H1 (cell line): ENCODE measurements at regions not wholly inside any gene's neighbourhood (a gene's known extent, or its start where the extent isn't known, plus 50 kb on each side); places are given as distances from the start of the nearest gene placed in this dataset.

Source experiments
- CTCF ChIA-PET: fragments of 300-600 bp; sonication (Branson Sonifier 250); formaldehyde crosslinking; loops from one replicate; lab custom pipeline; 2021; ENCODE audit not compliant: partially characterized antibody; lab: Charles Lee
- POLR2A ChIA-PET: fragments of 300-600 bp; sonication (Branson Sonifier 250); formaldehyde crosslinking; loops from one replicate; lab custom pipeline; 2021; ENCODE audit warnings: inconsistent platforms; ENCODE audit not compliant: partially characterized antibody; lab: Charles Lee
- DNase-seq, 2 experiments: peaks; one replicate each; pipeline versions ENCODE4 v3.0.0 to v3.0.0-alpha.2; 2010 to 2022; ENCODE audit warnings: low spot score in 2 of 2, low read depth in 1 of 2, mixed read lengths in 1 of 2
- FAIRE-seq: peaks from 2 replicates; lab custom pipeline; 2011; peaks lifted over from hg19 to GRCh38; lab: Jason Lieb, UNC
- H2AFZ ChIP-seq: 2 replicates; pipeline ENCODE4 v1.8.1; 2012; ENCODE audit warnings: low read length, inconsistent platforms
- H2AK5ac ChIP-seq: 2 replicates; pipeline ENCODE4 v1.6.1; 2013; ENCODE audit warnings: low read depth, low read length
- H2BK120ac ChIP-seq: replicated peaks from 2 replicates; pipeline ENCODE3; 2013; ENCODE audit warnings: low read depth, low read length, inconsistent platforms
- H2BK12ac ChIP-seq: 2 replicates; pipeline ENCODE4 v1.6.1; 2013; ENCODE audit warnings: low read depth, low read length
- H2BK15ac ChIP-seq: 2 replicates; pipeline ENCODE4 v1.6.1; 2013; ENCODE audit warnings: low read length
- H2BK20ac ChIP-seq: 2 replicates; pipeline ENCODE4 v1.6.1; 2013; ENCODE audit warnings: low read length
- H2BK5ac ChIP-seq: 2 replicates; pipeline ENCODE4 v1.6.1; 2013; ENCODE audit warnings: low read depth, low read length
- H3K14ac ChIP-seq: 2 replicates; pipeline ENCODE4 v1.6.1; 2013; ENCODE audit warnings: inconsistent platforms; ENCODE audit not compliant: insufficient read length
- H3K18ac ChIP-seq: 2 replicates; pipeline ENCODE4 v1.6.1; 2013; ENCODE audit warnings: low read length; ENCODE audit errors: extremely low read depth
- H3K23ac ChIP-seq: 2 replicates; pipeline ENCODE4 v1.6.1; 2013; ENCODE audit warnings: inconsistent platforms; ENCODE audit not compliant: insufficient read length
- H3K23me2 ChIP-seq: 2 replicates; pipeline ENCODE4 v1.6.1; 2013; ENCODE audit warnings: low read depth, low read length
- H3K27ac ChIP-seq: 2 replicates; pipeline ENCODE4 v1.6.1; 2011; ENCODE audit warnings: low read depth, low read length, inconsistent platforms
- H3K27me3 ChIP-seq, 4 experiments: replicated peaks in 1 of 4; 1 replicate in 1 of 4; 2 replicates in 3 of 4; pipeline versions ENCODE4 v1.6.1 to v1.8.1; 2011 to 2013; ENCODE audit warnings: low read length in 3 of 4, mild to moderate bottlenecking in 3 of 4, inconsistent platforms in 2 of 4, mixed read lengths in 2 of 4, moderate library complexity in 1 of 4; ENCODE audit not compliant: control insufficient read depth in 3 of 4, insufficient read depth in 3 of 4; ENCODE audit errors: extremely low read depth in 1 of 4
- H3K36me3 ChIP-seq, 4 experiments: 2 replicates each; pipeline versions ENCODE4 v1.6.1 to v1.8.1; 2011 to 2013; ENCODE audit warnings: mild to moderate bottlenecking in 4 of 4, low read length in 3 of 4, moderate library complexity in 2 of 4, control low read depth in 1 of 4, inconsistent platforms in 1 of 4; ENCODE audit not compliant: insufficient read depth in 4 of 4, control insufficient read depth in 2 of 4
- H3K4ac ChIP-seq: replicated peaks from 2 replicates; pipeline ENCODE3; 2013; ENCODE audit warnings: low read length, low read depth, mixed read lengths, inconsistent platforms; ENCODE audit not compliant: insufficient read length
- H3K4me1 ChIP-seq, 4 experiments: replicated peaks in 1 of 4; 1 replicate in 1 of 4; 2 replicates in 3 of 4; pipeline versions ENCODE4 v1.6.1 to v1.8.1; 2011 to 2013; ENCODE audit warnings: low read length in 3 of 4, inconsistent platforms in 2 of 4, mixed read lengths in 1 of 4; ENCODE audit not compliant: insufficient read depth in 4 of 4, control insufficient read depth in 3 of 4
- H3K4me2 ChIP-seq, 2 experiments: 2 replicates each; pipeline versions ENCODE4 v1.6.1 to v1.8.1; 2011 to 2013; ENCODE audit warnings: low read depth in 2 of 2, low read length in 2 of 2, control low read depth in 1 of 2, inconsistent platforms in 1 of 2, mild to moderate bottlenecking in 1 of 2; ENCODE audit not compliant: insufficient read depth in 1 of 2
- H3K4me3 ChIP-seq, 4 experiments: fragments of 200-600, 300-600 bp in 1 of 4; sonication (generic), shearing (Covaris generic), sonication (Bioruptor Twin) in 1 of 4; 2 replicates each; pipeline versions ENCODE4 v1.5.1 to v1.8.1; 2011 to 2016; ENCODE audit warnings: low read length in 4 of 4, low read depth in 3 of 4, control low read depth in 2 of 4, inconsistent platforms in 2 of 4, mild to moderate bottlenecking in 2 of 4, mixed read lengths in 1 of 4, moderate library complexity in 1 of 4; ENCODE audit not compliant: insufficient read depth in 2 of 4; ENCODE audit errors: extremely low read depth in 1 of 4
- H3K56ac ChIP-seq: replicated peaks from 2 replicates; pipeline ENCODE3; 2013; ENCODE audit warnings: low read depth, mild to moderate bottlenecking, mixed read lengths, low read length, inconsistent platforms; ENCODE audit not compliant: insufficient read length
- H3K79me1 ChIP-seq: 2 replicates; pipeline ENCODE4 v1.6.1; 2013; ENCODE audit warnings: low read depth, low read length, control low read depth
- H3K79me2 ChIP-seq, 2 experiments: 2 replicates each; pipeline versions ENCODE4 v1.6.1 to v1.8.1; 2012 to 2013; ENCODE audit warnings: low read length in 2 of 2, mild to moderate bottlenecking in 2 of 2, inconsistent platforms in 1 of 2; ENCODE audit not compliant: insufficient read depth in 2 of 2, control insufficient read depth in 1 of 2
- H3K9ac ChIP-seq, 4 experiments: replicated peaks in 1 of 4; 1 replicate in 1 of 4; 2 replicates in 3 of 4; pipeline versions ENCODE4 v1.6.1 to v1.8.1; 2011 to 2013; ENCODE audit warnings: low read depth in 3 of 4, low read length in 3 of 4, control low read depth in 2 of 4, mild to moderate bottlenecking in 2 of 4, moderate library complexity in 2 of 4, inconsistent platforms in 1 of 4; ENCODE audit errors: extremely low read depth in 1 of 4
- H3K9me3 ChIP-seq, 2 experiments: 2 replicates each; pipeline versions ENCODE4 v1.6.1 to v1.8.1; 2012 to 2013; ENCODE audit warnings: mild to moderate bottlenecking in 2 of 2, moderate library complexity in 2 of 2, control low read depth in 1 of 2, inconsistent platforms in 1 of 2, low read depth in 1 of 2, low read length in 1 of 2, mixed read lengths in 1 of 2; ENCODE audit not compliant: insufficient read depth in 2 of 2
- H4K20me1 ChIP-seq, 2 experiments: replicated peaks in 1 of 2; 2 replicates each; pipeline versions ENCODE3 to v1.8.1; 2011 to 2013; ENCODE audit warnings: inconsistent platforms in 2 of 2, low read length in 2 of 2, mild to moderate bottlenecking in 1 of 2; ENCODE audit not compliant: insufficient read depth in 2 of 2, control insufficient read depth in 1 of 2
- H4K5ac ChIP-seq: 2 replicates; pipeline ENCODE4 v1.6.1; 2013; ENCODE audit warnings: low read length, low read depth, mixed read lengths, inconsistent platforms; ENCODE audit not compliant: insufficient read length
- H4K8ac ChIP-seq: 2 replicates; pipeline ENCODE4 v1.8.0; 2013; ENCODE audit warnings: mild to moderate bottlenecking, moderate library complexity, low read length, inconsistent platforms; ENCODE audit not compliant: insufficient read depth; ENCODE audit errors: extremely low read depth
- H4K91ac ChIP-seq: replicated peaks from 2 replicates; pipeline ENCODE3; 2013; ENCODE audit warnings: low read length, mixed read lengths, inconsistent platforms; ENCODE audit not compliant: insufficient read length
- JUND ChIP-seq: IDR thresholded peaks from 2 replicates; pipeline ENCODE4 v1.6.1; 2011; ENCODE audit warnings: mild to moderate bottlenecking, improper control_type of control experiment, low read length

DNA sequence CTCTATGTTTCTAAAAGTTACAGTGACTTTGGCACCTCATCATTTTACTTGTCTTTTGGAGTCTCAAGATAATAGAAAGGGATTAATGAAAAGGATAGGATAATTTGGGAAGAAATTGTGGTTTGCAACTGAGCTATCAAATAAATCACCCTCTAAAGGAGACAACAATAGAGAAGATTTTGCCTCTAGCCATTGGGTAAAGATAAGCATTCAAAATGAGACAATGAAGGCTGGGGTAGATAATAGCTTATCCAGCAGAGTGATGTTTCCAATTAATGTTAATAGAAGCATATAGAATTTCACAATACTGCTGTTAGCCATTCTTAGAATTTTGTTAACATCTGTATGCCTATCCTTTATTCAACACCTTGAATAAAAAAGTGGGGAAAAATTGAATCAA is 1177.6 kb downstream of the ADGRL3 start:
- Histone ChIP-seq H2BK5ac (no peak overlapping the region), H4K5ac (no peak overlapping the region), H3K36me3 (no peaks in the 10 kb centered on the region), H3K9me3 (no peaks in the 10 kb centered on the region), H3K23ac (no peak overlapping the region), H2BK15ac (no peak overlapping the region), H2BK12ac (no peak overlapping the region), H3K79me2 (no peaks in the 10 kb centered on the region), H2BK120ac (no peak overlapping the region), H4K20me1 (no peaks in the 10 kb centered on the region), H2AFZ (no peak overlapping the region), H3K18ac (no peak overlapping the region), H3K79me1 (no peaks in the 10 kb centered on the region), H3K4ac (no peak overlapping the region), H3K56ac (no peak overlapping the region), H3K9ac (no peak overlapping the region), H3K4me3 (no peak overlapping the region), H3K23me2 (no peaks in the 10 kb centered on the region), H4K91ac (no peak overlapping the region), H4K8ac (no peak overlapping the region), H2AK5ac (no peak overlapping the region), H3K27ac (no peak overlapping the region), H3K27me3 (no peaks in the 10 kb centered on the region), H3K14ac (no peak overlapping the region), H3K4me1 (no peaks in the 10 kb centered on the region), H2BK20ac (no peak overlapping the region), H3K4me2 (no peak overlapping the region)
- ChIA-PET POLR2A (no interaction called here), CTCF (no interaction called here)
- no peak for FAIRE-seq
- TF ChIP-seq JUND = no peak
- TF ChIP-seq, all 59 proteins: peak for 0
- DNase-seq = no peak
